Stimulated activated CD4-positive, alpha-beta T cell treated with anti-CD3 and anti-CD28 coated beads, TNF-alpha, amount 100 ng/mL, for 24 hours (primary cell): ENCODE measurements at regions not wholly inside any gene's neighbourhood (a gene's known extent, or its start where the extent isn't known, plus 50 kb on each side); places are given as distances from the start of the nearest gene placed in this dataset.
A peak's percentile ranks its signal among the peaks of the same experiment; 100 is the strongest.
"Not testable (repeated sequence)": the region's sequence is repeated elsewhere in the genome, so short reads cannot be mapped to it uniquely, and the experiment has no call there.

Experiments
- DNase-seq, 3 experiments: peaks; one replicate each; pipeline ENCODE4 v3.0.0-alpha.2; 2020; ENCODE audit warnings: low read depth in 3 of 3

DNA sequence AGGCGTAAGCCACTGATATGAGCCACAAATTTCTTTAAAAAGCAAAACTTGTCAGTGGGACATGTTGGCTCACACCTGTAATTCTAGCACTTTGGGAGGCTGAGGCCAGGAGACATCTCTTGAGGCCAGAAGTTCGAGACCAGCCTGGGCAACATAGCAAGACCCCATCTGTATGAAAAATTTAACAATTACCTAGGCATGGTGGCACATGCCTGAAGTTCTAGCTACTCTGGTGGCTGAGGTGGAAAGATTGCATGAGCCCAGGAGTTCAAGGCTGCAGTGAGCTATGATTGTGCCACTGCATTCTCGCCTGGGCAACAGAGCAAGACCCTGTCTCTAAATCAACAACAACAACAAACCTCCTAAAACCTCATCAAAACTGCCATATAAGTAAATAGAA lies 147.6 kb upstream of the BARHL2 start:
- DNase-seq, result no peak

DNA sequence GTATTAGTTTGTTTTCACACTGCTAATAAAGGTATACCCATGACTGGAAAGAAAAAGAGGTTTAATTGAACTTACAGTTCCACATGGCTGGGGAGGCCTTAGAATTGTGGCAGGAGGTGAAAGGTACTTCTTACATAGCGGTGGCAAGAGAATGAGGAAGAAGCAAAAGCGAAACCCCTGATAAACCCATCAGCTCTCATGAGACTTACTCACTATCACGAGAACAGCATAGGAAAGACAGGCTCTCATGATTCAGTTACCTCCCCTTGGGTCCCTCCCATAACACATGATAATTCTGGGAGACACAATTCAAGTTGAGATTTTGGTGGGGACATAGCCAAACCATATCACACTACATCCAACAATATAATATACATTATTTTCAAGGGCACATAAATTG lies 145.7 kb upstream of the BARHL2 start:
- DNase-seq, result no peak

DNA sequence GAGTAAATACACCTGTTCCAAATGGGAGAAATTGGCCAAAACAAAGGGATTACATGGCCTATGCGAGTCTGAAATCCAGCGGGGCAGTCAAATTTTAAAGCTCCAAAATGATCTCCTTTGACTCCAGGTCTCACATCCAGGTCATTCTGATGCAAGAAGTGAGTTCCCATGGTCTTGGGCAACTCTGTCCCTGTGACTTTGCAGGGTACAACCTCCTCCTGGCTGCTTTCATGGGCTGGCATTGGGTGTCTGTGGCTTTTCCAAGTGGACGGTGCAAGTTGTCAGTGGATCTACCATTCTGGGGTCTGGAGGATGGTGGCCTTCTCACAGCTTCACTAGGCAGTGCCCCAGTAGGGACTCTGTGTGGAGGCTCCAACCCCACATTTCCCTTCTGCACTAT lies 144.3 kb upstream of the BARHL2 start:
- not testable (repeated sequence) for DNase-seq

DNA sequence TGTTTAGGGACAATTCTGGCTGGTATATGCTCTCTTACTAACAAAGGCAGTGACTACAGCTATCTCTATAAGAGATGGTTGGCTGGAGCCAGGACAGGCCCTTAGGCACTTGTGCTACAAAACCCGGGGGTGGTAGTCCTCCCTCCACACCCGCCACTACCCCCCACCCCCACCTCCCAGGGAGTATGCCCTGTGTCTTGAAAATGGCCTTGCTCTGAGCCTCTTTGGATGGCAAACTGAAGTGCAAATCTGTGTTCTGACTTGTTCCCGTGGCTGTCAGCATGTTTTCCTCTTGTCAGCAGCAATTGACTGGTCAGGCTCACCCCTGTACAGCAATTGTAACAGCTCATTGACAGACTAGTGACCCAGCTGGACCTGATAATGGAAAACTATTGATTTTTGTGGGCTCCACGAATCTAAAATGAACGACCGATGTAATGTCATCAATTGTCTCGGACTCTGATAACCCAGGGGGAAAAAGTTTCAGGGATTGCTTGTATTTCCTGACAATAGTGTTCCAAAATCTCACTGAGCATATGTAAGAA lies 139.4 kb upstream of the BARHL2 start:
- no peak for DNase-seq

DNA sequence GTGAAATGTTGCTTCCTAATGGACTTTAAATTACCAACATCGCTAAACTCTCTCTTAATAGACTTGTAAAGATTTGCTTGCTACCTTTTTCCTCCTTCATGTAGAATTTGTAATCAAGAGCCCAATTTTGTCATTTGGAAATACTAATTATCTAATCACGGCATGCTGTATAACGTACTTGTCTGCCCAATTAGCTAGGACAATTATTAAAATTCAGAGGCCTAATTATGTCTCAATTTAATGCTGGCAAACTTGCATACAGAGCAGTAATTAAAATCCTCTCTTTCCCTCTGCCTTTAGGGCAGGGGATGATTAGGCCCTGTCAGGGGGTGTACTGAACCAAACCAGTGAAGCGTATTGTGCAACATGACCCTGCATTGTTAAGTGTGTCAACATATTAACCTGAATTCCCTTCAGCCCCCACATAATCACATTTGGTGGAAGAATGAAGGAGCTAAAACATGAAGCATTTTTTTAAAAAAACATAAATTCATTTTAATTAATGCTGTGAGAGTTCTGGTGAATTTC lies 137.4 kb upstream of the BARHL2 start:
- no peak for DNase-seq

DNA sequence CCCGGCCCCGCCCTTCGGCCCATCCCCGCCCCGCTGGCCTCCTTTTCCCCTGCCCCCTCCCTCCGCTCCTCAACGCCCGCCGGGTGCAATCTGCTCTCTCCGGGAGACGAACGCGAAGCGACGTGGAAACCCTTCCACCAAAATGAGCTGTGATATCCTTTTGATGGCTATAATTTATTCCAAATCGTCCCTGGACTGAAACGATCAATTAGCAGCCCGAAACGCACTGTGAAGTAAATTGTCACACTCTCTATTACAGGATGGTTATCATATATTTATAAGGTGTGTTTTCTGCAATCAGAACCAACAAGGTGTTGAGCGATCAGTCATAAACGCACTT lies 134.6 kb upstream of the BARHL2 start:
- DNase-seq, result no peak

DNA sequence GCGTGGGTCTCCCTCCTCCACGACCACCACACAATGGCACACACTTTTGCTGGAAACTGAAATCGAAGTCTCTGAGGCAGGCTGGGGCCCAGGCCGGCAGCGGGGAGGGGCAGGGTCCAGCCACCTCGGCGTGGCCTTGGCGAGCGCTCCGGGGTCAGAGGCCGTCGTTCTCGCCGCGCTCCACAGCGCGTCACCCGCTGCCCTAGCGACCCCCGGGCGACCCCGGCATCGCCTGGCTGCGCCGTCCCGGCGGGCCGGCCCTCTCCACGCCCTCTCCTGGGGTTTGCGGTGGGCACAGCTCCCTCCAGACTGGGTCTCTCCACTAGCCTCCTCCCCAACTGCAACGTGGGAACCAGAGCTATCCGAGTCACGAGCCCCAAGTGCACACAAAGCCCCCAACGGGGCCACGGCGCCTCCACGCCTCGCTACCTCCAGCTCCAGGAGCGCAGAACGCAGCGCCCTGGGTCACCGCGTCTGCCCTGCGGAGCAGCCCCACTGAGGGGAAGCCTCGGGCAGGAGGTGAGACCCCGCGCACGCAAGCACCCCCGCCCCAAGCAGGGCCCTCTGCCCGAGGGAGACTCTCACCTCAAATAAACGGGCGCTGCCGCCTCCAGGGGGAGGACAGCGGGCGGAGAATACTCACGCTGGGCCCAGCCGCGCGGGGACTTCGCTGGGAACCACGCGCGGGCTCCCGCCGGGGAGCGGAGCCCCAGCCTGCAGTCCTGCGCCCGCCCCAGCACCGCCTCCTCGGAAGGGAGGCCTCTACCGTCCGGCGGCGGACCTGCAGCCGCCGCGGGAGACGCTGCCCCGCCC lies 134.0 kb upstream of the BARHL2 start:
- peak; percentile 48 to 74 (median 63) for DNase-seq

DNA sequence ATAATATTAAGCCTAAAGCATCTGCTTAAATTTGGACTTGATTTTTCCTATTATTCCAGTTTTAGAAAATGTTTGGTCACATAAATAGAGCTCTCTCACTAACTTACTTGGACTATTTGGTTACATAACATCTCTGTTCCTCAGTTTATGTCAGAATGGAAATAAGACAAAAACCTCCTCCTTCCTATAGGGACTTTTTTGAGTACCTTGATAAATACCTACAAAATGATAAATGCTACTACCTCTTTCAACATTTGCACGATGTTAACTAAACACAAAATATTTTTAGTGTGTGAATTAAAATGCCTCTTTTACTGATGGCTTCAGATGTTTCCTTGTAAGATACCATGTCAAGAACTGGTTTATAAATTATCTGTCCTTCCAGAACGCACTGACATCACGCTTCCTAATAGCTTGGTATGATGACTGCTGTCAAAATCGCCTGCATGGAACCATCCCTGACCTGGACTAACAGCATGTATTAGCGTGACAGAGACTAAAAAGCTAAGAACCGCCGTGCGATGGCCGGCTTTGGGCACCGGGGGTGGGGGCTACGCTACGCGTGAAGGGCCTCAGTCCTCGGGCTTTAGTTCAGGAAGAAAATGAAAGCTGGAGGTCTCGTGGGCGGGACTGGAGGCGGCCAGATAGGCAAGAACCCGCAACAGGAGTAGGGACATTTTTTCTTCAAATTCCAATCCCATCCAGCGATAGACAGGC lies 133.2 kb upstream of the BARHL2 start:
- DNase-seq, result no peak

DNA sequence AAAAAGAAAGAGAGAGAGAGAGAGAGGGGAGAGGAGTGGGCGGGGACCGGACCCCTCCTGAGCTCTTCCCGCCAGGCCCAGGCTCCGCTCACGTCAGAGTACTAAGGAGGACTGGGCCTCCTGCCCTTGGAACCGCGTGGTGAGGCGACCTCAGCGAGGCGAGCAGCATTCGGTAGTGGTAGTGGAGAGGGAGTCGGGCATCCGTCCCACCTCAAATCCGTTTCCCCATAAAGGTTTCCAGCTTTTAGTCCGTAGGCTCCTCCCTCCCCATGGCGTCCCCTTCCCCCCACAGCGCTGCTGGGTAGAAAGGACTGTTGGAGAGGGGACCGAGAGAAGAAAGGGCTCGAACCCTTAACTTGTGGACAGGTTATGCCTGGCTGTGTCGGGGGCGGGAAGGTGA lies 124.4 kb upstream of the BARHL2 start:
- DNase-seq, result no peak

DNA sequence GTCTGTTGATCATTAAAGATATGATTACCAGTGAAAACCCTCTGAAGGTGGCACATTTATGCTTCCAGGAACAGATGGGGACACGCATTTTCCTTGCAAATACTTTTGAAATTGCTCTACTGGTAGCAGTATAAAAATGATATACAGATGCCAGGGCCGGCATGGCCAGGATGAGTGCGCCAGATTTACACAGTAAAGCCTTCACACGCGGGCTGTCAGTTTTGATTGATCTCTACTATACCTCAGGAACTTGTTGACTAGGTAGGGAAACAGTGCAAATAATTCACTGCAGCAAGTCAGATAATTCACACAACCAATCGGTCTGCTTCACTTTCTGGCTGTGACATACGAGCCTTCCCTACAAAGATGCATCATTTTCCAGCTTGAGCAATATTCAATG lies 123.2 kb upstream of the BARHL2 start:
- no peak for DNase-seq

DNA sequence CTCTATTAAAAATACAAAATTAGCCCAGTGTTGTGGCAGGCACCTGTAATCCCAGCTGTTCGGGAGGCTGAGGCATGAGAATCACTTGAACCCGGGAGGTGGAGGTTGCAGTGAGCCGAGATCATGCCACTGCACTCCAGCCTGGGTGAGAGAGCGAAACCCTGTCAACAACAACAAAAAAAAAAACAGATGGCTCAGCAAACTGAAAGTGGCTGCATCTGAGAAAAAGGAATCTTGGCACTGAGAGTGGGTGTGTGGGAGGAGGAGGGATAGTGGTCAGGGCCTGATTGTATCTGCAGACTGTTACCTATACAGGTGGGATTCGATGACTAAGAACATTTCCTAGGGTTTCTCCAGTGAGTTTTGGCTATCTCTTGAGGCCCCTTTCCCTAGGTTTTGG lies 122.2 kb upstream of the BARHL2 start:
- DNase-seq, result no peak

DNA sequence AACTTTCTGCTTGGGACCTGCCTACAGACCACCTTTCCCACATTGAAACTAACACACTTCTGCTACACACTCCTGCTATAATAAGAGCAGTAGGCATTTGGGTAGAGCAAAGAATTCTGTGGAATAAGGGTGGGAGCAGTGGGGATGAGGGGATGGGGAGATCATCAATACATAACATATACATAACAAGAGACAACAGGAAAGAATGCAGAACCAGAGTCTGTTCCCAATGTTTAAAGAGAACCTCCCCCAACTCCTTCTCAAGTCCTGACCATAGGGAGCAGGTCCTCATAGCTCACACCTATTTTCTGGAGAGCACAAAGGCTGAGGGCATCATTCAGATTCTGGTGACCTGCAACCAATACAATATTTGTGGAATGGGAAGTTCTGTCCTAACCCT lies 121.6 kb upstream of the BARHL2 start:
- no peak for DNase-seq

DNA sequence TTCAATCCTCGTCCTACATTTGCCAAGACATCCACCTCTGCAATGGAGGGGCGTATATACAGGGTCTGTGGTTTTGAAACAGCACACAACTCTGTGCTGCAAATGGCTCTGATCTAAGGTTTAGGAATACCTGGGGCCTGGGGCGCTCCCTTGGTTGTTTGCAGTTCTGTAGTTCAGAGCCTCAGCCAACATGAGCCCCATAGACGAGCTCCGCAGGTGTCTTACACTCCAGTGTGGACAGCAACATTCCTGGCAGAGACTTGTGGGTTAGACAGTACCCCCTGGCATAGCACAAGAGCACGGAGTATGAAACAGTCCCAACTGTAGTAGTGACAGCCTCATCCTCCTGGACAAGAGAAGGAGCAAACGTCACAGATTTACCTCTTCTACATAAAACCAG lies 120.3 kb upstream of the BARHL2 start:
- no peak for DNase-seq

DNA sequence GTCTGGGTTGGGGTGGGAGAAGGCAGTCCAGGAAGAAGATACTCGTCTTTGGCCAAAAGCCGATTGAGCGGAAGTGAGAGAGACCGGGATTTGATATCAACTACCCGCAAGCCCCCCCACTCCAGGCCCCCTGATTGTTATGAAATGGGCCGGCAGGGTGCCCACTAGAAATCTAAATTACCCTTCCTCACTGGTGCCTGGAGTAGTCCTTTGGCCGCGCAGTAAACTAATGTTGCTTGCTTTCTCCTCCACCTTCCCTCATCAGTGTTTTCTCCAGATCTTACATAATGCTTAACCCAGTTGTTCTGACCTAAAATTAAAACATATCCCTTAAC lies 119.2 kb upstream of the BARHL2 start:
- DNase-seq, result no peak

DNA sequence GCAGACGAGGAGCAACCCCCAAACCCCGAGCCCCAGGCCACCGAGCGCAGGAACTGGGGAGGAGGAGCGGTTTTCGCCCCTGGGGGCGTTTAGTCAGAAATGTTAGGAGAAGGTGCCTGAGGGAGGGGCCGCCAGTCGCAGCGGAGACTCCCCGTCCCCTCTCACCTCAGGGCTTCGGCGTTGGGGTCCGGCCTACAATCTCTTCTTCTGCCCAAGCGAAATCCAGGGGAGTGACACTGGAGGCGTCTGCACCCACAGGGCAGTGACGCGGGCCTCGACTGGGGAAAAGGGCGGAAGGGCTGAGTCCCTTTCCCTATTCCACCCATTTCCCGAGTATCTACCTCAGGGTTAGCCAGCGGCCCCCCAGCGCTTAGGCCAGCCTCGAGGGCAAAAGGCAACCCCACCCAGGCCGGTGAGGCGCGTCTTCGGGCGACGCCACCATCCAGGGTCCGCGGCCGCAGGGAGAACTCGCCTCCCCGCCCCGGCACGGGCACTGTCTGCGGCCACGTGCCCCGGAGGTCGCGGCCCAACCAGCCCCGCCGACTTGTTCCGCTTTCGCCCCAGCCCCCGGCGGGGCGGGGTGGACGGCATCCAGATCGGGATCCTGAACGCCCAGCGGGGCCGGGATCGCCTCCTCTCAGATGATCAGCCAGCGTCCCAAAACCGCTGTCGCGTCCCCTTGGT lies 118.7 kb upstream of the BARHL2 start:
- no peak for DNase-seq

DNA sequence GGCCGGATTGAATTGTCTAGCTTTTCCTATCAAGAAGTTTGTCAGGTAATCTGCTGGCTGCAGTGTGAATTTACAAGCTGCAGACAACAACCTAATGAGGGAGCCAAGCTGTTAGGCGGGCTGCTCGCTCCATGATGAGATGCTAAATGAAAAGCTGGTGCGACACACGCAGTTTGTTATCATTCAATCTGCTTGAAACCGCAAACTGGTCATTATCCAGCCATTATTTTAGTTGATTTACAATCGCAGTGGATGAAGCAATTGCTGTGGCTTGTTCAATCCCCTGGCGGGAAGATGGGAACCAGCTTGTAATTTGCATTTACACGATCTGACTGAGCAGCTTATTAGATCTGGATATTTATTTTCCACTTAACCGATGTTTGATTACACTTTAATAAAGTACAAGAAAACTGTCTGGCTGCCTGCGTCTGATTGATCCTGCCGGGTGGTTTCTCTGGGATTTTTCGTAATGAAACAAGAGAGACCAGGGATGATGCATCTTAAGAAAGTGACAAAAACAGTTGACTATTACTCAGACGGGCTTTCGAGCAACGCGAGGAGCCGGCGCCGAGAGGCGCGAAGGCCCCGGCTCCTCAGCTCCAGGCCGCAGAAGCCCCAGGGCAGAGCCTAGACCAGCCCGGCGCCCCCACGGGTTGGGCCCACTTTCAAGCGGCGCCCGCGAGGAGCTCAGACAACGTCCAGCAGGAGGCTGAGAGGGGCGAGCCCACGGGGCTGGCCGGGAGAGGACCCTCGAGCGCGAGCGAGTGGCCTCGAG lies 118.0 kb upstream of the BARHL2 start:
- peak in 1 of 3 experiments; percentile 18 for DNase-seq

DNA sequence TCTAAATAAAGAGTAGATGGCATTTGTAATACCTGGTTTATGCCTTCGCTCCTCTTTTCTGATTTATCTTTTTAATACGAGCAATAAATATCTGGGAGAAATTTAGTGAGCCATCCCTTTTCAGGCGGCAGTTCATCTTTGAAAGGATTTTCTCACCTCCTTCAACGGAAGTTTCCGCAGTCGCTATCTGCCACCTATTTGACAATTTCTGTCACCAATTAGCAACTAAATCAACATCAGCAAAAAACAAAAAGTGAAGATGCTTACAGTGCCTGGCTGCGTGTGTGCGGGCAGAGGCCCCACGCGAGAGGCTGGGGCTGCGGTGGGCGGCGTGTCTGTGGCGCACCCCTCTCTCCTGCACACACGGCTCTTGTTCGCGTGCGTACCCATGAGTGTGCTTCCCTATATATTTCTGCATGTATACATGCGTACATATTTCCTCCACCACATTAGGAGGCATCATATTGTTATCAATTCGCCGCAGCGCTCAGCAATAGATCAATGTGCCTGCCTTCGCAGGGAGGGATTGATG lies 117.3 kb upstream of the BARHL2 start:
- DNase-seq, result no peak

DNA sequence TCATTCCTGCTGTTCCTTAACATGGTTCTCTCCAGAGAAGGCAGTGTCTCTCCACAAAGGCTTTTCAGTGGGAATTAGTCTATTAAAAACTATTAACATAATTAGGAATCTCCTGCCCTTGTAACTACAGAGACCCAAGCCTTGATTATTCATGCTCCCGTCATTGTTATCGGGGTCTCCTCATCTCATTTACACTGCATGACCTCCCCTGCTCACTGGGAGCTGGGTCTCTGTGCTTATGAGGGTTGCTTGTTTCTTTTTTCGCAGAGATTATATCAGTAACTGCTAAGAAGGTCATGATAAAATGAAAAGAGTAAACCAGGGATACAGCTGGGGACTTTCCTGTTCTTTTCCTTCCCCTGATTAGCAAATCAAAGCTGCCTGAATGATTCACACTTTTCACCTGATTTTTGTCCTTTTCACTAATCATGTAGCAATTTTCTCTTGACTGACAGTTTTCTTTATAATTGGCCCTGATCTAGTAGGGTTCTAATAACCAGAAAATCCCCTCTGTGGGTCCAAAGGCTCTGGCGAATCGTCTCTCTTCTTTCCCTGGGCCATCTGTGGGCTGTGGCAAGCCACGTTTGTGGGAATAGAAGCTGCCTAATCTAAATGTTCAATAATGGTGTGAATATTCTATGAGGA lies 116.5 kb upstream of the BARHL2 start:
- DNase-seq, result no peak

DNA sequence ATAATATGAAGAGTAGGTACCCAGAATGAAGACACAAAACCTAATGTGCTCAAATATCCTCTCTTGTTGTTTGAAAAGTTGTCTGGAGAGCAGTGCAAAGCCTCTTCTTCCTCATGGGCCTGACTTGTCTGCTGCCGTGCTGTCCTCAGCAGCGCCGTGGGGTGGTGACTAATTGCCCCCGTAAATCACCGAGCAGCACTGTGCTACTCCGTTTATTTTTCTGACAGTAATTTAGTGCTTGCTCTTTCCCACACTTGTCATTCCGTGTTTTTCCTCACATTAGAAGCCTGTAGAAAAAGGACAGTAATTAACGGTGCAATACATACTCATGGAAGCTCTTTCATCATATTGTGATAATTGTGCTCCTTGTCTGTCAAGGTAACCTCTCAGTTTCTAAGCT lies 114.8 kb upstream of the BARHL2 start:
- DNase-seq, result no peak

DNA sequence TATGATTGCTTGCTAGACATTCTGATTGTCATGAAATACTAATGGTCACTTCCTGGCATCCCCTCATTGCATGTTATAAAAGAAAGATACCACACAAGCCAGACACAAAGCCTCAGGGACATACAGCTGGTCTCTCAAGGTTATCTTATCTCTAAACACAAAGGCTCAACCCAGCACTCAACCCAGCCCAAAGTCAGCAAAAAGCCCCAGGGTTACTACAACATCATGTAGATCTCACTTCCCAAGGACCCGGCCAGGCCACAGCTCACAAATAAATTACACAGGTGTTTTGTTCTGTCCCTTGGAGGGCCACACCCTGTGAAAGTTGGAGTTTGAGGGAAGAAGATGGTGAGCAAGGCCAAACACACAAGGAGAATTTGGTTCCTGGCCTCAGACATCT lies 109.7 kb upstream of the BARHL2 start:
- DNase-seq, result no peak

DNA sequence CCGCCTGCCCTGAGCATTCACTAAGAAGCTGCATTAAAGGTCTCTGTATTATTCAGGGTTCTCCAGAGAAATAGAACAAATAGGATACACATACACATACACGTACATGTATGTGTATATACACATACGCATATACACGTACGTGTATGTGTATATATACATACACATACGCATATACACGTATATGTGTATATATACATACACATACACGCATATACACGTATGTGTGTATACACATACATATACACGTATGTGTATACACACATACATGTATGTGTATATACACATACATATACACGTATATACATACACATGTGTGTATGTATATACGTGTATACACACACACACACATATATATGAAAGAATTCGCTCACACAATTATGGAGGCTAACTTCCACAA lies 108.9 kb upstream of the BARHL2 start:
- no peak for DNase-seq
